ENCODE measurements at regions not wholly inside any gene's neighbourhood (a gene's known extent, or its start where the extent isn't known, plus 50 kb on each side); places are given as distances from the start of the nearest gene placed in this dataset.

- TF ChIP-seq, protein P1, sequence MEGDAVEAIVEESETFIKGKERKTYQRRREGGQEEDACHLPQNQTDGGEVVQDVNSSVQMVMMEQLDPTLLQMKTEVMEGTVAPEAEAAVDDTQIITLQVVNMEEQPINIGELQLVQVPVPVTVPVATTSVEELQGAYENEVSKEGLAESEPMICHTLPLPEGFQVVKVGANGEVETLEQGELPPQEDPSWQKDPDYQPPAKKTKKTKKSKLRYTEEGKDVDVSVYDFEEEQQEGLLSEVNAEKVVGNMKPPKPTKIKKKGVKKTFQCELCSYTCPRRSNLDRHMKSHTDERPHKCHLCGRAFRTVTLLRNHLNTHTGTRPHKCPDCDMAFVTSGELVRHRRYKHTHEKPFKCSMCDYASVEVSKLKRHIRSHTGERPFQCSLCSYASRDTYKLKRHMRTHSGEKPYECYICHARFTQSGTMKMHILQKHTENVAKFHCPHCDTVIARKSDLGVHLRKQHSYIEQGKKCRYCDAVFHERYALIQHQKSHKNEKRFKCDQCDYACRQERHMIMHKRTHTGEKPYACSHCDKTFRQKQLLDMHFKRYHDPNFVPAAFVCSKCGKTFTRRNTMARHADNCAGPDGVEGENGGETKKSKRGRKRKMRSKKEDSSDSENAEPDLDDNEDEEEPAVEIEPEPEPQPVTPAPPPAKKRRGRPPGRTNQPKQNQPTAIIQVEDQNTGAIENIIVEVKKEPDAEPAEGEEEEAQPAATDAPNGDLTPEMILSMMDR (IDR thresholded peaks at IDR 0.05; ENCODE audit: insufficient read depth, low read depth, low read length) = no peak
- H3K4me3 ChIP-seq (ENCODE audit: low read depth, low read length) = peak overlapping the region; percentile 38
- peak; percentile 87 for DNase-seq (ENCODE audit: low read depth)
Measured at GRCh38 chr3:159854500-159855124, 134.0 kb upstream of the IL12A start.

GRCh38 chr3:159855599-159856346, 132.9 kb upstream of the IL12A start:
- H3K4me3 ChIP-seq (ENCODE audit: low read depth, low read length) = no peak overlapping the region
- TF ChIP-seq, protein P1 (IDR thresholded peaks at IDR 0.05; ENCODE audit: insufficient read depth, low read depth, low read length) = no peak
- peak; percentile 42 for DNase-seq (ENCODE audit: low read depth)

GRCh38 chr3:159856590-159857104, 132.0 kb upstream of the IL12A start:
- no peak for DNase-seq (ENCODE audit: low read depth)
- H3K4me3 ChIP-seq (ENCODE audit: low read depth, low read length) = no peak overlapping the region
- TF ChIP-seq, protein P1 (IDR thresholded peaks at IDR 0.05; ENCODE audit: insufficient read depth, low read depth, low read length) = no peak

- DNase-seq (ENCODE audit: low read depth) = no peak
- TF ChIP-seq, protein P1 (IDR thresholded peaks at IDR 0.05; ENCODE audit: insufficient read depth, low read depth, low read length) = no peak
- H3K4me3 ChIP-seq (ENCODE audit: low read depth, low read length) = no peak overlapping the region
Measured at GRCh38 chr3:159857840-159858239, 130.8 kb upstream of the IL12A start.

DNA sequence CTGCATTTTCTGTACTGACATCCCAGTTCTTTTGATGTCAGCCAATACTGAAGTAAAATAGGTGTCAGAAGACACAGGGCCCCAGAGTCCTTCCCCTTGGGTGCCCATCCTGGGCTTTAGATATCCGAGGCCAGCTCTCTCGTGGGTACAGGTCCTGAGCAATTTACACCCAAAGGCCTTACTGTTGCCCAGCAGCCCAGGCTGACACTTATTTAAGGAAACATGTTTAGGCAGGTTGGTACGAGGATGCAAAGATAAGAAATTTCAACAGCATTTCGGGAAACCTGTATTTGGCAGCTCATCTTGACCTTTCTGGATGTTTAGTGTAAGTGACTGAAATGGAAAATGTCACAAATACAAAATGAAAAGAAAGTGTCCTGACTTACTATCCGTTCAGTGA, 130.0 kb upstream of the IL12A start:
- DNase-seq (ENCODE audit: low read depth) = no peak
- TF ChIP-seq, protein P1 (IDR thresholded peaks at IDR 0.05; ENCODE audit: insufficient read depth, low read depth, low read length) = no peak
- no peak overlapping the region for H3K4me3 ChIP-seq (ENCODE audit: low read depth, low read length)

DNA sequence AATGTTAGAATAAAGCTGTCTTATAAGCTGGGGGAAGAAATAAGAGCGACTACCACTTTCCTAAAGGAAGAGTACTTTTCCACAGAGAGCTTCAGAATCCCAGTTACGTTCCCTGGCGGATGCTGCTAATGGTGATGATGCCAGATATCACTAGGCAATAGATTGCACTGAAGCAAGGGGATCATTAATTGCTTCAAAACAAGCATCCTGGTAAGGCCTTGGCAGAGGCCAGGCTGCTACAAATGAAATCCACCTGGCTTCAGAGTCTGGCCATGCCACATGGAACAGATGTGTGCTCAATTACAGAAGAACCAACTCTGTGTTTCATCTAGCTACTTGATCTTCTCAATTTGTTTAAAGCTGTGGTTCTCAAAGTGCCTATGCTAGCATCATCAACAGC, 129.2 kb upstream of the IL12A start:
- no peak overlapping the region for H3K4me3 ChIP-seq (ENCODE audit: low read depth, low read length)
- TF ChIP-seq, protein P1 (IDR thresholded peaks at IDR 0.05; ENCODE audit: insufficient read depth, low read depth, low read length) = no peak
- no peak for DNase-seq (ENCODE audit: low read depth)
